ENCODE measurements at regions not wholly inside any gene's neighbourhood (a gene's known extent, or its start where the extent isn't known, plus 50 kb on each side); places are given as distances from the start of the nearest gene placed in this dataset.

GRCh38 chr7:31234836-31235605 is 105.5 kb downstream of the NEUROD6 start:
- Histone ChIP-seq H3K4me3 (ENCODE audit: low read length) (no peak overlapping the region), H3K27me3 (ENCODE audit: insufficient read depth, low read length) (no peaks in the 10 kb centered on the region), H2AFZ (ENCODE audit: low read depth, low read length) (no peak overlapping the region), H3K4me1 (ENCODE audit: insufficient read depth, low read length) (no peaks in the 10 kb centered on the region), H3K36me3 (ENCODE audit: insufficient read depth, low read length) (no peaks in the 10 kb centered on the region), H3K9me3 (ENCODE audit: low read length) (no peaks in the 10 kb centered on the region)

GRCh38 chr7:31228957-31229356 is 111.6 kb downstream of the NEUROD6 start:
- no peak overlapping the region for H3K4me3 ChIP-seq (ENCODE audit: low read length)
- H3K36me3 ChIP-seq (ENCODE audit: insufficient read depth, low read length): no peaks in the 10 kb centered on the region
- H3K27me3 ChIP-seq (ENCODE audit: insufficient read depth, low read length): no peaks in the 10 kb centered on the region
- no peak overlapping the region for H2AFZ ChIP-seq (ENCODE audit: low read depth, low read length)
- H3K4me1 ChIP-seq (ENCODE audit: insufficient read depth, low read length): no peaks in the 10 kb centered on the region
- no peaks in the 10 kb centered on the region for H3K9me3 ChIP-seq (ENCODE audit: low read length)

- no peak overlapping the region for H3K4me3 ChIP-seq (ENCODE audit: low read length)
- H3K36me3 ChIP-seq (ENCODE audit: insufficient read depth, low read length): no peaks in the 10 kb centered on the region
- no peaks in the 10 kb centered on the region for H3K9me3 ChIP-seq (ENCODE audit: low read length)
- no peaks in the 10 kb centered on the region for H3K4me1 ChIP-seq (ENCODE audit: insufficient read depth, low read length)
- H3K27me3 ChIP-seq (ENCODE audit: insufficient read depth, low read length): no peaks in the 10 kb centered on the region
- H2AFZ ChIP-seq (ENCODE audit: low read depth, low read length): no peak overlapping the region
Observed at GRCh38 chr7:31214751-31215150, 125.8 kb downstream of the NEUROD6 start.

GRCh38 chr7:31211281-31211680 is 129.2 kb downstream of the NEUROD6 start:
- H3K9me3 ChIP-seq (ENCODE audit: low read length): no peaks in the 10 kb centered on the region
- H2AFZ ChIP-seq (ENCODE audit: low read depth, low read length): no peak overlapping the region
- no peaks in the 10 kb centered on the region for H3K36me3 ChIP-seq (ENCODE audit: insufficient read depth, low read length)
- H3K27me3 ChIP-seq (ENCODE audit: insufficient read depth, low read length): no peaks in the 10 kb centered on the region
- no peaks in the 10 kb centered on the region for H3K4me1 ChIP-seq (ENCODE audit: insufficient read depth, low read length)
- no peak overlapping the region for H3K4me3 ChIP-seq (ENCODE audit: low read length)

- Histone ChIP-seq H2AFZ (ENCODE audit: low read depth, low read length) (no peak overlapping the region), H3K4me1 (ENCODE audit: insufficient read depth, low read length) (peaks cover 3% of the 10 kb centered on the region), H3K27me3 (ENCODE audit: insufficient read depth, low read length) (no peaks in the 10 kb centered on the region), H3K9me3 (ENCODE audit: low read length) (no peaks in the 10 kb centered on the region), H3K4me3 (ENCODE audit: low read length) (no peak overlapping the region), H3K36me3 (ENCODE audit: insufficient read depth, low read length) (no peaks in the 10 kb centered on the region)
Observed at GRCh38 chr7:31204071-31204470, 136.5 kb downstream of the NEUROD6 start.

- no peaks in the 10 kb centered on the region for H3K36me3 ChIP-seq (ENCODE audit: insufficient read depth, low read length)
- H3K4me3 ChIP-seq (ENCODE audit: low read length): no peak overlapping the region
- H3K4me1 ChIP-seq (ENCODE audit: insufficient read depth, low read length): peaks cover 3% of the 10 kb centered on the region
- H2AFZ ChIP-seq (ENCODE audit: low read depth, low read length): no peak overlapping the region
- H3K9me3 ChIP-seq (ENCODE audit: low read length): peaks cover under 1% of the 10 kb centered on the region
- no peaks in the 10 kb centered on the region for H3K27me3 ChIP-seq (ENCODE audit: insufficient read depth, low read length)
Observed at GRCh38 chr7:31203551-31203950, 137.0 kb downstream of the NEUROD6 start.

- Histone ChIP-seq H3K4me1 (ENCODE audit: insufficient read depth, low read length) (peaks cover 3% of the 10 kb centered on the region), H2AFZ (ENCODE audit: low read depth, low read length) (no peak overlapping the region), H3K4me3 (ENCODE audit: low read length) (no peak overlapping the region), H3K27me3 (ENCODE audit: insufficient read depth, low read length) (no peaks in the 10 kb centered on the region), H3K36me3 (ENCODE audit: insufficient read depth, low read length) (no peaks in the 10 kb centered on the region), H3K9me3 (ENCODE audit: low read length) (peaks cover 2% of the 10 kb centered on the region)
Observed at GRCh38 chr7:31202801-31203200, 137.7 kb downstream of the NEUROD6 start.

GRCh38 chr7:31192986-31193385 is 140.9 kb downstream of the ADCYAP1R1 start:
- no peak overlapping the region for H3K4me3 ChIP-seq (ENCODE audit: low read length)
- no peaks in the 10 kb centered on the region for H3K4me1 ChIP-seq (ENCODE audit: insufficient read depth, low read length)
- H2AFZ ChIP-seq (ENCODE audit: low read depth, low read length): peak overlapping the region; percentile 39
- no peaks in the 10 kb centered on the region for H3K27me3 ChIP-seq (ENCODE audit: insufficient read depth, low read length)
- H3K36me3 ChIP-seq (ENCODE audit: insufficient read depth, low read length): no peaks in the 10 kb centered on the region
- no peaks in the 10 kb centered on the region for H3K9me3 ChIP-seq (ENCODE audit: low read length)

- Histone ChIP-seq H3K4me1 (ENCODE audit: insufficient read depth, low read length) (peaks cover 12% of the 10 kb centered on the region), H3K36me3 (ENCODE audit: insufficient read depth, low read length) (no peaks in the 10 kb centered on the region), H2AFZ (ENCODE audit: low read depth, low read length) (no peak overlapping the region), H3K27me3 (ENCODE audit: insufficient read depth, low read length) (no peaks in the 10 kb centered on the region), H3K9me3 (ENCODE audit: low read length) (no peaks in the 10 kb centered on the region), H3K4me3 (ENCODE audit: low read length) (no peak overlapping the region)
Observed at GRCh38 chr7:31190906-31191305, 138.8 kb downstream of the ADCYAP1R1 start.

- Histone ChIP-seq H3K4me3 (ENCODE audit: low read length) (no peak overlapping the region), H3K4me1 (ENCODE audit: insufficient read depth, low read length) (peaks cover 19% of the 10 kb centered on the region), H3K36me3 (ENCODE audit: insufficient read depth, low read length) (no peaks in the 10 kb centered on the region), H3K27me3 (ENCODE audit: insufficient read depth, low read length) (no peaks in the 10 kb centered on the region), H2AFZ (ENCODE audit: low read depth, low read length) (peak overlapping the region; percentile 50), H3K9me3 (ENCODE audit: low read length) (no peaks in the 10 kb centered on the region)
Observed at GRCh38 chr7:31186202-31186601, 134.1 kb downstream of the ADCYAP1R1 start.

- Histone ChIP-seq H3K36me3 (ENCODE audit: insufficient read depth, low read length) (no peaks in the 10 kb centered on the region), H3K27me3 (ENCODE audit: insufficient read depth, low read length) (no peaks in the 10 kb centered on the region), H3K4me1 (ENCODE audit: insufficient read depth, low read length) (no peaks in the 10 kb centered on the region), H3K4me3 (ENCODE audit: low read length) (no peak overlapping the region), H2AFZ (ENCODE audit: low read depth, low read length) (no peak overlapping the region), H3K9me3 (ENCODE audit: low read length) (no peaks in the 10 kb centered on the region)
Observed at GRCh38 chr7:31175672-31176071, 123.6 kb downstream of the ADCYAP1R1 start.

- Histone ChIP-seq H3K9me3 (ENCODE audit: low read length) (no peaks in the 10 kb centered on the region), H3K36me3 (ENCODE audit: insufficient read depth, low read length) (no peaks in the 10 kb centered on the region), H2AFZ (ENCODE audit: low read depth, low read length) (no peak overlapping the region), H3K27me3 (ENCODE audit: insufficient read depth, low read length) (no peaks in the 10 kb centered on the region), H3K4me3 (ENCODE audit: low read length) (no peak overlapping the region), H3K4me1 (ENCODE audit: insufficient read depth, low read length) (no peaks in the 10 kb centered on the region)
Observed at GRCh38 chr7:31171984-31172383, 119.9 kb downstream of the ADCYAP1R1 start.

GRCh38 chr7:31171216-31171785 is 119.2 kb downstream of the ADCYAP1R1 start:
- H2AFZ ChIP-seq (ENCODE audit: low read depth, low read length): no peak overlapping the region
- no peaks in the 10 kb centered on the region for H3K36me3 ChIP-seq (ENCODE audit: insufficient read depth, low read length)
- no peaks in the 10 kb centered on the region for H3K9me3 ChIP-seq (ENCODE audit: low read length)
- no peak overlapping the region for H3K4me3 ChIP-seq (ENCODE audit: low read length)
- H3K4me1 ChIP-seq (ENCODE audit: insufficient read depth, low read length): no peaks in the 10 kb centered on the region
- no peaks in the 10 kb centered on the region for H3K27me3 ChIP-seq (ENCODE audit: insufficient read depth, low read length)

All from neuron (in vitro differentiated cells).